ENCODE measurements at regions not wholly inside any gene's neighbourhood (a gene's known extent, or its start where the extent isn't known, plus 50 kb on each side); places are given as distances from the start of the nearest gene placed in this dataset.

DNA sequence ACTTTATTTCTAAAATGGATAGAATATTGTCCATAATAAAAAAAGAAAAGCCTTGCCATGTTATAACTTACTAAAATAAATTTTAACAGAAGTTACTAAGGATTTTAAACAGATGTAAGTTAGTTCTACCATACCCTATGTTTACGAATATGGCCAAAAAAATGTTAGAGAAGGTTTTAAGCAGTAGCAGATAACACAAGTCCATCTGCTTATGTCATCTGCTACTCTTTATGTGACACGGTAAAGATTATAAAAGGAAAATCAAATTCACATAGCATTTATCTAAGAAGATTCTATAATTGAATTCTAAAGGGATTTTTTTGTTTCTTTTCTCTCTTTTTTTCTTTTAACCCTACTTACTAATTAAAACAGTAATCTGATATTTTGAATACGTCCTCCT is 114.2 kb upstream of the MIR17HG start:
- dilution Hi-C loops (cut with HindIII; ENCODE audit: low sequenced_read_pairs, unreplicated experiment): no loop called here

More for the DNA sequence above, 114.2 kb upstream of the MIR17HG start:
- Histone ChIP-seq H3K27me3 (ENCODE audit: control insufficient read depth, insufficient read depth, low read length) (no peaks in the 10 kb centered on the region), H4K20me1 (ENCODE audit: insufficient read depth, low read length) (no peaks in the 10 kb centered on the region), H2AK9ac (replicated peaks; ENCODE audit: low read depth, low read length, poor library complexity) (no peak overlapping the region), H3K79me1 (ENCODE audit: low read depth in 1 of 2, low read length in 2 of 2) (no peaks in the 10 kb centered on the region), H2BK5ac (ENCODE audit: low read depth, low read length, poor library complexity, severe bottlenecking) (no peak overlapping the region), H3K23ac (ENCODE audit: low read depth, low read length) (no peak overlapping the region), H3K4me3 (ENCODE audit: insufficient read depth, low read depth, low read length) (no peak overlapping the region), H3K27ac (ENCODE audit: insufficient read depth, low read length) (no peak overlapping the region), H3K56ac (ENCODE audit: extremely low read depth, insufficient read depth, low read length) (no peak overlapping the region), H3K4me1 (ENCODE audit: control insufficient read depth, insufficient read depth, low read length) (no peaks in the 10 kb centered on the region), H4K91ac (ENCODE audit: insufficient read depth, low read depth, low read length) (no peak overlapping the region), H4K8ac (ENCODE audit: low read depth in 2 of 2, low read length in 2 of 2) (no peak overlapping the region), H2BK15ac (ENCODE audit: low read depth, low read length) (no peak overlapping the region), H3K9ac (ENCODE audit: low read depth, low read length) (no peak overlapping the region), H2AFZ (replicated peaks; ENCODE audit: low read length, poor library complexity) (no peak overlapping the region), H3K4me2 (ENCODE audit: low read depth, low read length) (no peak overlapping the region), H3K36me3 (ENCODE audit: control insufficient read depth, insufficient read depth, low read length) (no peaks in the 10 kb centered on the region), H3K14ac (replicated peaks; ENCODE audit: low read depth, low read length) (no peak overlapping the region), H2AK5ac (ENCODE audit: low read depth, low read length) (no peak overlapping the region), H4K5ac (ENCODE audit: low read depth, low read length) (no peak overlapping the region), H3K4ac (ENCODE audit: low read depth, low read length) (no peak overlapping the region), H3K18ac (ENCODE audit: low read depth, low read length) (no peak overlapping the region), H2BK20ac (ENCODE audit: low read depth, low read length) (no peak overlapping the region), H2BK120ac (ENCODE audit: low read depth, low read length) (no peak overlapping the region), H3K9me3 (ENCODE audit: control insufficient read depth, insufficient read depth, low read length) (no peaks in the 10 kb centered on the region), H3K9me1 (ENCODE audit: insufficient read depth, low read length) (no peaks in the 10 kb centered on the region)
- TF ChIP-seq RFX5 (IDR thresholded peaks at IDR 0.05; ENCODE audit: low read depth, low read length) (no peak), BHLHE40 (IDR thresholded peaks at IDR 0.05; ENCODE audit: low read depth, low read length) (no peak), CHD1 (IDR thresholded peaks at IDR 0.05; ENCODE audit: low read depth, low read length) (no peak), ELK1 (IDR thresholded peaks at IDR 0.05; ENCODE audit: borderline replicate concordance, low read depth, low read length) (no peak), NFE2L2 (IDR thresholded peaks at IDR 0.05; ENCODE audit: low read depth, low read length) (no peak), POLR2A (IDR thresholded peaks at IDR 0.05; ENCODE audit: low read depth, low read length) (no peak), MAZ (IDR thresholded peaks at IDR 0.05; ENCODE audit: borderline replicate concordance, low read depth, low read length) (no peak), FOS (IDR thresholded peaks at IDR 0.05; ENCODE audit: low read depth, low read length) (no peak), SMC3 (IDR thresholded peaks at IDR 0.05; ENCODE audit: low read depth, low read length) (no peak), CEBPB (IDR thresholded peaks at IDR 0.05; ENCODE audit: low read depth, low read length) (no peak), RCOR1 (IDR thresholded peaks at IDR 0.05; ENCODE audit: insufficient replicate concordance, low read length) (no peak), RAD21 (IDR thresholded peaks at IDR 0.05; ENCODE audit: low read length) (no peak), MXI1 (IDR thresholded peaks at IDR 0.05; ENCODE audit: borderline replicate concordance, low read depth, low read length) (no peak), MAFK (IDR thresholded peaks at IDR 0.05; ENCODE audit: low read depth, low read length) (no peak)
- TF ChIP-seq, protein P1, sequence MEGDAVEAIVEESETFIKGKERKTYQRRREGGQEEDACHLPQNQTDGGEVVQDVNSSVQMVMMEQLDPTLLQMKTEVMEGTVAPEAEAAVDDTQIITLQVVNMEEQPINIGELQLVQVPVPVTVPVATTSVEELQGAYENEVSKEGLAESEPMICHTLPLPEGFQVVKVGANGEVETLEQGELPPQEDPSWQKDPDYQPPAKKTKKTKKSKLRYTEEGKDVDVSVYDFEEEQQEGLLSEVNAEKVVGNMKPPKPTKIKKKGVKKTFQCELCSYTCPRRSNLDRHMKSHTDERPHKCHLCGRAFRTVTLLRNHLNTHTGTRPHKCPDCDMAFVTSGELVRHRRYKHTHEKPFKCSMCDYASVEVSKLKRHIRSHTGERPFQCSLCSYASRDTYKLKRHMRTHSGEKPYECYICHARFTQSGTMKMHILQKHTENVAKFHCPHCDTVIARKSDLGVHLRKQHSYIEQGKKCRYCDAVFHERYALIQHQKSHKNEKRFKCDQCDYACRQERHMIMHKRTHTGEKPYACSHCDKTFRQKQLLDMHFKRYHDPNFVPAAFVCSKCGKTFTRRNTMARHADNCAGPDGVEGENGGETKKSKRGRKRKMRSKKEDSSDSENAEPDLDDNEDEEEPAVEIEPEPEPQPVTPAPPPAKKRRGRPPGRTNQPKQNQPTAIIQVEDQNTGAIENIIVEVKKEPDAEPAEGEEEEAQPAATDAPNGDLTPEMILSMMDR (conservative IDR thresholded peaks at IDR 0.05; ENCODE audit: low read depth, low read length): no peak
- TF ChIP-seq, protein P2, sequence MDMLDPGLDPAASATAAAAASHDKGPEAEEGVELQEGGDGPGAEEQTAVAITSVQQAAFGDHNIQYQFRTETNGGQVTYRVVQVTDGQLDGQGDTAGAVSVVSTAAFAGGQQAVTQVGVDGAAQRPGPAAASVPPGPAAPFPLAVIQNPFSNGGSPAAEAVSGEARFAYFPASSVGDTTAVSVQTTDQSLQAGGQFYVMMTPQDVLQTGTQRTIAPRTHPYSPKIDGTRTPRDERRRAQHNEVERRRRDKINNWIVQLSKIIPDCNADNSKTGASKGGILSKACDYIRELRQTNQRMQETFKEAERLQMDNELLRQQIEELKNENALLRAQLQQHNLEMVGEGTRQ (IDR thresholded peaks at IDR 0.05; ENCODE audit: low read depth, low read length): no peak
- ATAC-seq (ENCODE audit: low read depth) (no peak), DNase-seq (no peak)
- no TSS peak for BruUV-seq (replicated peaks)
- in situ Hi-C loops (cut with MboI; ENCODE audit: low sequenced_read_pairs) (no loop called here), intact Hi-C loops (cut with micrococcal nuclease) (no loop called here)
- POLR2A ChIA-PET (ENCODE audit: unreplicated experiment): no interaction called here
- no CpG with 5 or more reads among the region's 3 CpGs for WGBS, 2 experiments (ENCODE audit: extremely low coverage in 2 of 2, insufficient read length in 1 of 2)
- CTCF ChIA-PET: no interaction called here

All from IMR-90 (cell line).